ENCODE measurements at regions not wholly inside any gene's neighbourhood (a gene's known extent, or its start where the extent isn't known, plus 50 kb on each side); places are given as distances from the start of the nearest gene placed in this dataset.

DNA sequence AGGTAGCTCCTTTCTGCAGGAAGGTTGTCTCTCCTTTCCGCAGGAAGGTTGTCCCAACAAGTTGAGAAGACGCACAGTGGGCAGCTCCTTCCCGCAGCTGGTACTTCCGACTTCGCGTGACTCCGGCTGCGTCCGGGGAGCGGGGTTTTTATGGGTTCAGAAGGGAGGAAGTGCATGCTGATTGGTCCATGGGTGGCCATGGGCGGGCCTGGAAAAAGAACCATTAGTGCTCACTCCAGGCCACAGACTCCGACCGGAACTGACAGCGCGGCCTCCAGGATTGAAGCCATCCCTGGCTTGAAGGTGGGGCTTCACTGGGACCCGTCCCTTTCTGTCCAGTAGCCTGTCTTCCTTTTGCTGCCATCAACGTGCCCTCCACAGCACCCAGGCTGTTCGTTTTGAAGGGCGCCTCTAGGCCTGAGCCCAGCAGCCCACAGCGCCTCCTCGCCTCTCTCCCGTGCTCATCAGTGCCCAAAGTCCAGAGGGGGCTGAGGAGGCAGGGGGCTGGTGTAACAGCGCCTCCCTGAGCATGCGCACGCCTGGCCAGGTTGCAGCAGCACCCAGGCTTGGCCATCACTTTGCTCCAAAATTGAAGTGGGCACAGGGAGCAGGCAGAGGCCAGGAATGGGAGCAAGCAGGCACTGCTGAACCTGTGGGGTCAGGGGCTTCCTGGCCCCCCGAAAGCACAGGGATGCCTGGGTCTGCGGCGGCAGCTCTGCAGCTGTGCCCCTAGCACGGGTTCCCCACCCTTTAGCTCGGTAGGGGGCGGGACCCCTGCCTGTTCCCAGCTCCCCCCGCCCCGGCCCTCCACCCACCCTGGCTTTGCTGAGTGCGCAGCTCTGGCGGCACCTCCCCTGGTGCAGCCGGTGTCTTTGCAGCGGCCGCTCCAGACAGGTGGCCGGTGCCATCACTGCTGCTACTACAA is 330.6 kb upstream of the MCTP2 start:
- H3K4me3 Mint-ChIP-seq, result no peak overlapping the region
- H3K36me3 Mint-ChIP-seq, result no peaks in the 10 kb centered on the region
- no peaks in the 10 kb centered on the region for H3K9me3 Mint-ChIP-seq
- H3K27ac Mint-ChIP-seq, result no peak overlapping the region
- CTCF ChIA-PET, result interaction anchor here (1.4 kb wide), 1 partner anchor 8 kb away, joined by 4 read pairs; no protein-coding TSS in a partner anchor
- no peak for DNase-seq
- no peaks in the 10 kb centered on the region for H3K27me3 Mint-ChIP-seq
- no peaks in the 10 kb centered on the region for H3K4me1 Mint-ChIP-seq

DNA sequence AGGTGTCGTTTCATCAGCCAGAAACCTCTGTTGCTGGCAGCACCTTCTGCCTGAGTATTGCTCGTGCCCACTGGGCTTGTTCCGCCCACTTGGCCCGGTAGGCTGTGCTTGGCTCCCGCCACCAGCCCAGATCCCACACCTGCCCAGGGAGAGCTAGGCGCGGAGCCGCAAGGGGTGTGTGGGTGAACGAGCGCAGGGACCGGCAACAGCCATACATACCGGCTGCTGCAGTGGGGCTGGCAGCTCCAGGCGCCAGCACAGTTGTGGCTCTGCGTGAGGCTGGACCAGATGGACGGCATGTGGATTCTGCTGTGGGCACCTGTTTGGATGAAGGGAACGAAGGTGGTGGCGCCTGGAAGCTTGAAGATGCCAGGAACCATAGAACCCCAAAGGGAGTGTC is 331.5 kb upstream of the MCTP2 start:
- no peak overlapping the region for H3K27ac Mint-ChIP-seq
- H3K9me3 Mint-ChIP-seq, result no peaks in the 10 kb centered on the region
- H3K27me3 Mint-ChIP-seq, result no peaks in the 10 kb centered on the region
- DNase-seq, result no peak
- no peak overlapping the region for H3K4me3 Mint-ChIP-seq
- CTCF ChIA-PET, result interaction anchor here (1.4 kb wide), 1 partner anchor 9 kb away, joined by 4 read pairs; no protein-coding TSS in a partner anchor
- no peaks in the 10 kb centered on the region for H3K4me1 Mint-ChIP-seq
- no peaks in the 10 kb centered on the region for H3K36me3 Mint-ChIP-seq

DNA sequence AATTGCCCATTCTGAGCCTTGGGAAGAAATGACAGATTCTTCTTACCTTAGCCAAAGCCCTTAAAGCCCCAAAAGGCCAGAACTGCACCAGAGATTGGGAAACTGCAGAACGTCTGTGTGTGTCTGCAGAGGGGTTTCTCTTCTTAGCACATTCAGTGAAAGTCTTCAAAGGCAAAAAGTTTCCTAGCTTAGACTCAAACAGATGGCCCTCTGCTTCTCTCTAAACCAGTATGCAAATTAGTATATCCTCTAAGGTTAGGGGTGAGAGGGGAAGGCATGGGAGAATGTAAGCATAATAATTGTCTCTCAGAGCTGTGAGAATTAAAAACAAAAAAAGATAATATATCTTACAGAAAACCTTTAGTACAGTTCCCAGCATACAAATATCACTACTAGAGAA is 334.0 kb upstream of the MCTP2 start:
- Mint-ChIP-seq H3K27ac (no peak overlapping the region), H3K4me3 (no peak overlapping the region), H3K27me3 (no peaks in the 10 kb centered on the region), H3K4me1 (no peaks in the 10 kb centered on the region), H3K9me3 (no peaks in the 10 kb centered on the region), H3K36me3 (no peaks in the 10 kb centered on the region)
- DNase-seq, result no peak
- CTCF ChIA-PET, result no interaction called here

DNA sequence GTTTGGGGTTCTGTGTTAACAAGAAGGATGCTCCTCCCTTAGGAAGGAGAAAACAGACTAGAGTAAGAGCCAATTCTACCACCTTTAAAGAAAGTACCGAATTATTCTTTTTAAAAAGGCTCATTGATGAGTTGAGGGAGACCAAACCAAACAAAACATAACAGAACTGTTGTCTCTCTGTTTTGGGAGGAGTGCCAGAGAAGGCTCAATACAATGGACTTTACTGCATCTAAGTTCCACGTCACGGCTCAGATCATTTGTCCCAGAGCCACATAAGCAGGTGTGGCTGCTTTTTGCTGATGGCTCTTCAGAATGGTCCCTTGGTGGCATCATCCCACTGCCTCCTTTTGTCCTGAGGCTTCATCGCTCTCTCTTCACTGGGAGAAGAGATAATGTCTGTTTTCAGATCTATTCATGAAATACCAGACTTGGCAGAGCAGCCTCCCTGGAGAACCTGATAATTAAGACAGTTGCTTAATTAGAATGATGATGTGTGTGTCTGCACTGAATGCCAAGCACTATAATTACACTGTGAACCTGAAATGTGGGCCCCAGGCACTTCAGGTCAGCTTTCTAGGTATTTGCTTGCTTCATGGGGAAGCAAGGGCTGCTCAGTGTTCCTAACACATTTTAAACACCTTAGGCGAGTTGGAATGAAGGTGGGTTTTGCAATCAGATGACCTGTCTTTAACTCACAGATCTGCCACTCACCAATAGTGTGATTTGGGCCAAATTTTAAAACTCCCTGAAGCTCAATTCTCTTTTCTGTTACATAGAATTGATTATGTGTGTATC is 335.2 kb upstream of the MCTP2 start:
- no peaks in the 10 kb centered on the region for H3K4me1 Mint-ChIP-seq
- DNase-seq, result no peak
- no peaks in the 10 kb centered on the region for H3K36me3 Mint-ChIP-seq
- CTCF ChIA-PET, result no interaction called here
- H3K4me3 Mint-ChIP-seq, result no peak overlapping the region
- no peaks in the 10 kb centered on the region for H3K9me3 Mint-ChIP-seq
- H3K27me3 Mint-ChIP-seq, result no peaks in the 10 kb centered on the region
- H3K27ac Mint-ChIP-seq, result no peak overlapping the region

DNA sequence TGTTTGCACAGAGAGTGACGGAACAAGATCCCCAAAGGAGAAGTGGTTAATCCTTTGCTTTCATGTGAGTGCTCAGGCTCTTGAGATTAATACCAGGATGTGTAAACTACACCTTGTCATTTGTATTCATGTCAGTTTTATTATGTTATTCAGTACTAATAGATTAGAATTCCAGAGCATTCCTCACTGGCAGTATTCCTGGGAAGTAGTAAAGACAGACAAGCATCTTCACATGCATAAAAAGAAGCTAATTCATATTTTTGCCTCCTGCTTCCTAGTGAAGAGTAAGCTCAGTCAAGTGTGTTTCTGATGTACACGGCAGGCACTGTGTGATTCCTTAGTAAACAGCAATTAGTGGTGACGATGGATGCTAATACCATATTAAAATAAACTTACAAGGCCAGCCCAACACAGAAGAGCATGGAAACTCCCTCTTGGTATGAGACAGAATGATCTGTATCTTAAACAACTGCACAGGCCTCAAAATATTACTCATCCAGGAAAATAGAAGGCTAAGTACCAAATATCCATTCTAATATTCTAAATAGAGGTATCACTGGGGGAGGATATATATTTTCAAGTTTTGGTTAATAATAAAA is 336.8 kb upstream of the MCTP2 start:
- Mint-ChIP-seq H3K27me3 (no peaks in the 10 kb centered on the region), H3K4me3 (no peak overlapping the region), H3K27ac (no peak overlapping the region), H3K9me3 (no peaks in the 10 kb centered on the region), H3K4me1 (no peaks in the 10 kb centered on the region), H3K36me3 (no peaks in the 10 kb centered on the region)
- CTCF ChIA-PET, result no interaction called here
- no peak for DNase-seq

DNA sequence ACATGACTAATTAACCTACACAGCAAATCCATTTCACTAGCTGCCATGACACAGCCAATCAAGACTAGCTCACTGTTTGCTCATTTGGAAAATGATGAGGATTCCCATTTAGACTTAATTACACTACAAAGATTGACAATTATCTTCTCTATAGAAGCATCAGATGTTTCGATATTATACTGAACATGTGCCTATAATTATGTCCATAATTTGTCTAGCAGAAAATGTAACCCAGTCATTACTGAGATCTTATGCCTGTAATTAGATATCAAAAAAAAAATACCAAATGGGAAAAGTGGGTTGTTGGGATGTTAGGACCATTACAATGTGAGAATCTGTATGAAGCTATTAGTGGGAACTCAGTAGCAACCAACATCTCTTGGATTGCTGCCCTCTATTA is 344.2 kb upstream of the MCTP2 start:
- H3K9me3 Mint-ChIP-seq, result no peaks in the 10 kb centered on the region
- H3K36me3 Mint-ChIP-seq, result no peaks in the 10 kb centered on the region
- no peak overlapping the region for H3K27ac Mint-ChIP-seq
- H3K4me1 Mint-ChIP-seq, result no peaks in the 10 kb centered on the region
- H3K27me3 Mint-ChIP-seq, result no peaks in the 10 kb centered on the region
- H3K4me3 Mint-ChIP-seq, result no peak overlapping the region
- CTCF ChIA-PET, result no interaction called here
- DNase-seq, result no peak

DNA sequence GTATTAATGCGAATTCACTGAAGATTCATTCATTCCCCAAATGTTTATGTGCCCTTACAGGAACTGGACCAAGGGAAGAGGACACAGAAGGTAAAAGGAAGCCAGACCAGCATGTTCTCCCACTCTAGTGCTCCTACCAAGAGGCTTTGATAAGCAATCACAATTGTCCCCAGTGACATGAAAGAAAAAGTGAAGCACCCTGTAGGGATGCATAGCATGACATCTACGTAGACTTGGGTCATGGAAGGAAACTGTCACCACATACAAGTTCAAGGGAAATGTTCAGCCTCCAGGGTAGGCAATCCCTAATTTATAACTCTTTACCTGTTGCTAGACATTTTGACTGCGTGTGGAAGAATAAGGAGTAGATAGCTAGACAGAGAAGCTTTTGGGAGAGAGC is 348.6 kb upstream of the MCTP2 start:
- no peaks in the 10 kb centered on the region for H3K4me1 Mint-ChIP-seq
- H3K27ac Mint-ChIP-seq, result no peak overlapping the region
- no peaks in the 10 kb centered on the region for H3K9me3 Mint-ChIP-seq
- H3K27me3 Mint-ChIP-seq, result no peaks in the 10 kb centered on the region
- CTCF ChIA-PET, result no interaction called here
- H3K4me3 Mint-ChIP-seq, result no peak overlapping the region
- DNase-seq, result no peak
- H3K36me3 Mint-ChIP-seq, result no peaks in the 10 kb centered on the region

DNA sequence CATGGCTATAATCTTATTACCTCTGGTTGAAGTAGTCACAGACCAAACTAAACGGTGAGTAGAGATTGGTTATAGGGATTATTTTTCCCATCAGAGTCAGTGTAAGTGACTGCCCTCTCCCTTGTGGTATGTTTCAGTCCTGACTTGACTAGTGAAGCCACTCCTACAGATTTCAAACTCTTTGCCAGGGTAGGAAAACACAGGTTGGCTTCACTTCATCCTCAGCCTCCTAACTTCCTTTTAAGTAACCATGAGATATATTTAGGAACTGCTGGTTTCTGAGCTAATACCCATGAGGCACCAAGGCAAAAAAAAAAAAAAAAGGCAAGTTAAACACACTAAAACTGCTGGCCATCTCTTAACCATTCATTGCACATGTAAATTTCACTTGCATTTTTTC is 349.2 kb upstream of the MCTP2 start:
- H3K4me3 Mint-ChIP-seq, result no peak overlapping the region
- H3K9me3 Mint-ChIP-seq, result no peaks in the 10 kb centered on the region
- no peaks in the 10 kb centered on the region for H3K36me3 Mint-ChIP-seq
- CTCF ChIA-PET, result no interaction called here
- no peaks in the 10 kb centered on the region for H3K4me1 Mint-ChIP-seq
- DNase-seq, result no peak
- no peak overlapping the region for H3K27ac Mint-ChIP-seq
- no peaks in the 10 kb centered on the region for H3K27me3 Mint-ChIP-seq

DNA sequence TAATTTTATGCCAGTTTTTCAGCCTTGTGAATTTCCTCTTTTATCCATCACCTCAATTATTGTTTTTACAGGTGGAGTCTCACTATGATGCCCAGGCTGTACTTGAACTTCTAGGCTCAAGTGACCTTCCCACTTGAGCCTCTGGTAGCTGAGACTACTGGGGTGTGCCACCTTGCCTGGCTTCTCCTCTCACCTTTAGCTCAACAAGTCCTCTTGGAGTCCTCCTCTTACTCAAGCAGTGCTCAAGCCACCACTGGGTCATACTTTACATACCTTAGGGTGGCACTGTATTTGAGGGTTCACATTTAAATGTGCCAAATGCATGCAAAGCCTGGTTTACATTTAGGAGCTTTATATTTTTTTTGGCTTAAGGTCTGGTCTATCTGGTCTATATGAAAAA is 350.1 kb upstream of the MCTP2 start:
- CTCF ChIA-PET, result no interaction called here
- no peak for DNase-seq
- Mint-ChIP-seq H3K36me3 (no peaks in the 10 kb centered on the region), H3K4me1 (no peaks in the 10 kb centered on the region), H3K27me3 (no peaks in the 10 kb centered on the region), H3K4me3 (no peak overlapping the region), H3K9me3 (no peaks in the 10 kb centered on the region), H3K27ac (no peak overlapping the region)

DNA sequence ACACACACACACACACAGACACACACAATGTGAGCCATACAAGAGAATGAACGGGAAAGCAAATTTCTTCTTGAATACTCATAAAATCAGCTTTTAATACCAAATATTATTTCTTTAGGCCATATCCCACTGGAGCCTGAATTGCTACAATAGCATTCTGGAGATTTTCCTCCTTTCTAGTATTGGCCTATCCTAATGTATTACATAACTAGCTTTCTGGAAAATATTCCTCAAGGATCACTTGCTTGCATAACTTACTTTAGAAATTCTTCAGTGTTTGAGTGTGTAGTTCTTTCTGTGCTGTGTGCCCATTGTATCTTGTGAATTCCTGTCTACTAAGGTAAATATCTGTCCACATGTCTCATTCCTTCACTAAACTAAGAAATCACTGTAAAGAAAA is 351.0 kb upstream of the MCTP2 start:
- Mint-ChIP-seq H3K9me3 (no peaks in the 10 kb centered on the region), H3K4me3 (no peak overlapping the region), H3K4me1 (no peaks in the 10 kb centered on the region), H3K27ac (no peak overlapping the region), H3K36me3 (no peaks in the 10 kb centered on the region), H3K27me3 (no peaks in the 10 kb centered on the region)
- CTCF ChIA-PET, result no interaction called here
- no peak for DNase-seq

DNA sequence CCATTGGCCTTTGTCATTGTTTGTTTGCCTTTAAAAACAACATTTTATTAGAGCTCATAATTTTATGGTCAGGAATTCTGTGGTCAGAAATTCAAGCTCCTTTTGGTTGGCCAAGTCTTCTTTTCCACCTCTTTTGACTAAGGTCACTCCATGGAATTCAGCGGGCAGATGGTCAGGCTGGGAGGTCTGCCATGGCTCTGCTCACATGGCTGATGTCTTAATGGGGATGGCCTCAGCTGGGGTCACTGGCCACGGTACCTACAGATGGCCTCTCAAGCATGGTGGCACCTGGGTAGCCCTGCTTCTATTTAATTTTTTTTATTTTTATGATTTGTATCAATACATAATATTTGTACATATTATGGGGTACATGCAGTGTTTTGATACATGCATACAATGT is 360.8 kb upstream of the MCTP2 start:
- H3K4me1 Mint-ChIP-seq, result no peaks in the 10 kb centered on the region
- H3K4me3 Mint-ChIP-seq, result no peak overlapping the region
- DNase-seq, result no peak
- CTCF ChIA-PET, result no interaction called here
- no peak overlapping the region for H3K27ac Mint-ChIP-seq
- H3K9me3 Mint-ChIP-seq, result no peaks in the 10 kb centered on the region
- peaks cover 3% of the 10 kb centered on the region for H3K27me3 Mint-ChIP-seq
- H3K36me3 Mint-ChIP-seq, result no peaks in the 10 kb centered on the region

DNA sequence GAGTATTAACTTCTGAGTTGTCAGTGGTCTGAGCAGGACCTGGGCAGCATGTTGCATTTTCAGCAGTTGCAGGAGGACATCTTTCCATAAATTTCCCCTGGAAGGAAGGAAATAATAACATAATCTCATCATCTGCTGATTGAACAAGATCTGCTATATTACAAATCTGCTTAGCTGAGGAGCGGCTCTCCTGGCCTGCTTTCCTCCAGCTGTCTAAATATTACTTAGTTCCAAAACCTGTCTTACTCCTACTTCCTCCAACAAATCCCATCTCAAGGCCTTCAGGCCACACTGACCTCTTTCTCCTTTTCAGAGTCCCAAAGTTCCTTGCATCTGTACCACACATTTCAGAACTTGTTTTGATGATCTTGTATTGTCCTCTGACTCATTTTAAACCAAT is 364.4 kb upstream of the MCTP2 start:
- peaks cover 5% of the 10 kb centered on the region for H3K4me1 Mint-ChIP-seq
- DNase-seq, result no peak
- no peak overlapping the region for H3K27ac Mint-ChIP-seq
- no peak overlapping the region for H3K4me3 Mint-ChIP-seq
- H3K36me3 Mint-ChIP-seq, result no peaks in the 10 kb centered on the region
- peaks cover 3% of the 10 kb centered on the region for H3K27me3 Mint-ChIP-seq
- H3K9me3 Mint-ChIP-seq, result no peaks in the 10 kb centered on the region
- CTCF ChIA-PET, result no interaction called here

DNA sequence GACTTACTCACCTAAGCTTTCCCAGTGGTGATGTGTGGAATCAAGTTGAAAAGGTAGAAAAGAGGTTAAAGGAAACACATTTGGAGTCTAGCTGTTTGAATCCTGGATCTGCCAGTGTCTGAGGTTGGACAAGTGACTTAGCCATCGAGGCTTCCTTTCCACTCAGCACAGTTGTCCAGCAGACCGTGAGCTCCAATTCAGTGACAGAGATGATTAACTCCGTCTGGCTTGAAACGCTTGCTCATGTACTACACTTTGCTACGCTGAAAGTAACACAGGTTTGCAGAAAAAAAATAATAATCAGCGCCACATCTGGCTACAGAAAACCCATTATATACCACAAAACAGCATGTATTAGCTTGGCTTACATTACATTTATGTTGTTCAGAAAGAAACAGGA is 364.9 kb upstream of the MCTP2 start:
- Mint-ChIP-seq H3K4me3 (no peak overlapping the region), H3K4me1 (peaks cover 7% of the 10 kb centered on the region), H3K9me3 (no peaks in the 10 kb centered on the region), H3K36me3 (no peaks in the 10 kb centered on the region), H3K27ac (no peak overlapping the region), H3K27me3 (peaks cover 3% of the 10 kb centered on the region)
- DNase-seq, result no peak
- CTCF ChIA-PET, result no interaction called here

DNA sequence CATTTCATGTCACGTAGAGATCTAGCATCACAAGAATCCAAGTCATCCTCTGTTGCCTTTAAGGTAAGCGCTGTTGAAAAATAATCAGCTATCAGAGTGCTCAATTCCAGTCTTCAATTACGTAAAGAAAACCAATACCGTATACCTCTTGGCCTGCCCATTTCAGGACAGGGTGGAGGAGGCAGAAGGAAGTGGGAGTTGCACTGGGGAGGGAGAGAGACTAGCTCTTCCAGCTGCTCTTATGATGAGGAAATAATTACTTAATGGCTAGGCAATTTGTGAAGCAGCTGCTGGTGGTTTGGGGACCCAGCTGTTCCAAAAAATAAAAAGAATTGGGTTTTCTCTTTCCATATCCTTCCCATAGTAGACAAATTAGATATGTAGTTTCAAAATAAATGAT is 365.8 kb upstream of the MCTP2 start:
- Mint-ChIP-seq H3K27ac (no peak overlapping the region), H3K4me3 (no peak overlapping the region), H3K4me1 (peaks cover 9% of the 10 kb centered on the region), H3K27me3 (peaks cover 3% of the 10 kb centered on the region), H3K36me3 (no peaks in the 10 kb centered on the region), H3K9me3 (no peaks in the 10 kb centered on the region)
- CTCF ChIA-PET, result no interaction called here
- no peak for DNase-seq

DNA sequence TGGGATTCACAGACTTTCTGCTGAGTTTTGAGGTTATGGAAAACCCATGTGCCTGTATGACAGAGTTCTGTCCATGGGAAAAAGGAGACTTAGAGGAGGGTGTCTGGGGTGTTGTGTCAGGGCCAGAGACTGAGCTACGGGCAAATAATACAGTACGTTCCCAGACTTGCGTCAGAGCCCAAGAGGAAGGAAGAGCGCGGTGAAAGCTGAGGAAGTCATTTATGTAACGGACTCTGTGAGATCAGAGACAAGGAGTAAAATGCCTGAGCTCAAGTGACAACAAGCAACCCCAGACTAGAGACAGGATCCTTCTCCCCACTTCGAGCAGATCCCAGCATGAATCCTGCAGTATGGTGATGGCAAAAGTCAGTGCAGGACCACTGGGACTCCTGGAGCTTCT is 368.6 kb upstream of the MCTP2 start:
- H3K36me3 Mint-ChIP-seq, result no peaks in the 10 kb centered on the region
- no peak for DNase-seq
- no peaks in the 10 kb centered on the region for H3K9me3 Mint-ChIP-seq
- CTCF ChIA-PET, result no interaction called here
- no peaks in the 10 kb centered on the region for H3K27me3 Mint-ChIP-seq
- H3K27ac Mint-ChIP-seq, result no peak overlapping the region
- H3K4me3 Mint-ChIP-seq, result no peak overlapping the region
- H3K4me1 Mint-ChIP-seq, result peaks cover 9% of the 10 kb centered on the region
